Coronary artery (tissue), 2 donors: ENCODE measurements at regions not wholly inside any gene's neighbourhood (a gene's known extent, or its start where the extent isn't known, plus 50 kb on each side); places are given as distances from the start of the nearest gene placed in this dataset.

Experiments used
- DNase-seq: peaks from one replicate; pipeline ENCODE4 v3.0.0-alpha.2; 2017; ENCODE audit warnings: low spot score
- H3K27ac ChIP-seq, 2 donors: fragments of 200-600 bp; sonication (generic); one replicate each; pipeline ENCODE4 v1.5.1; 2016 to 2019
- H3K4me3 ChIP-seq: fragments of 200-600 bp; sonication (generic); 2 replicates; pipeline ENCODE4 v1.5.1; 2016; ENCODE audit warnings: mild to moderate bottlenecking, moderate library complexity
- TF ChIP-seq, protein P1 (sequence below): fragments of 200-600 bp; sonication (generic); IDR thresholded peaks from one replicate; pipeline ENCODE4 v1.5.1; 2019; ENCODE audit warnings: antibody characterized with exemption

DNA sequence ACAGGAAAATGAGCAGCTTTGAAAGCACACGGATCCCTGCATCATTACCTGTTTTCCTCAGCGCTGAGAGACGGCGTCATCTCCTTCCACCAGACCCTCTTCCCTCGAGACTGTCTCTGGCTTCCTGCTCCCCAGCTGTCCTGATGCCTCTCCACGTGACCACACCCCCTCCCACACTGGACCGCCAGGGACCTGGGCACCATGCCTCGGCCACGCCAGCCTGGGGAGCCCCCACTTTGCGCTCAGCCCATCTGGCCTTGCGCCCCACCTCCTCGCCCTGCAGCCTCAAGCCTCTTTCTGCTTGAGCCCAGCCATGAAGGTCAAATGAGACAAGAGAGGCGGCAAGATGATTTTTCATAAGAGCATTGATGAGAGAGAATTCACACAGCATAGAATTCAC is 66.0 kb upstream of the ACKR3 start:
- Histone ChIP-seq H3K4me3 (no peak overlapping the region), H3K27ac (no peak overlapping the region)
- TF ChIP-seq, protein P1, sequence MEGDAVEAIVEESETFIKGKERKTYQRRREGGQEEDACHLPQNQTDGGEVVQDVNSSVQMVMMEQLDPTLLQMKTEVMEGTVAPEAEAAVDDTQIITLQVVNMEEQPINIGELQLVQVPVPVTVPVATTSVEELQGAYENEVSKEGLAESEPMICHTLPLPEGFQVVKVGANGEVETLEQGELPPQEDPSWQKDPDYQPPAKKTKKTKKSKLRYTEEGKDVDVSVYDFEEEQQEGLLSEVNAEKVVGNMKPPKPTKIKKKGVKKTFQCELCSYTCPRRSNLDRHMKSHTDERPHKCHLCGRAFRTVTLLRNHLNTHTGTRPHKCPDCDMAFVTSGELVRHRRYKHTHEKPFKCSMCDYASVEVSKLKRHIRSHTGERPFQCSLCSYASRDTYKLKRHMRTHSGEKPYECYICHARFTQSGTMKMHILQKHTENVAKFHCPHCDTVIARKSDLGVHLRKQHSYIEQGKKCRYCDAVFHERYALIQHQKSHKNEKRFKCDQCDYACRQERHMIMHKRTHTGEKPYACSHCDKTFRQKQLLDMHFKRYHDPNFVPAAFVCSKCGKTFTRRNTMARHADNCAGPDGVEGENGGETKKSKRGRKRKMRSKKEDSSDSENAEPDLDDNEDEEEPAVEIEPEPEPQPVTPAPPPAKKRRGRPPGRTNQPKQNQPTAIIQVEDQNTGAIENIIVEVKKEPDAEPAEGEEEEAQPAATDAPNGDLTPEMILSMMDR: no peak
- no peak for DNase-seq

DNA sequence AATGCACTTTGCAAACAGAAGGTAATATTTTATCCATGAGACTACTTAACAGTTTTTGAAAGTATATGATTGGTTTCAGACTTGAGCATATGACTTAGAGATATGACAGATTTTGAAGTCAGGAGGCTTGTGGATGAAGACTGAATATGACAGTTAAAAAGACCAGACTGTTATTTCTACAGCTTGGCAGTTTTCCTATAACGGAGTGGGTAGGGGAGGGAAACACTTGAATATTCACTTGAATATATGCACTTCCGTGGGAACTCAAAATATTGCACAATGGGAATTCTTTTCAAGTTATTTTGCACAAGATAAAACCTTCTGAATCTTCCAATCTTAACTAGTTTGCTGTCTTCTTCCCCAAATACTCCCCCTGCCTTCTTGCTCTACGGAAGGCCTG is 64.6 kb upstream of the ACKR3 start:
- Histone ChIP-seq H3K27ac (no peak overlapping the region), H3K4me3 (no peak overlapping the region)
- TF ChIP-seq, protein P1: no peak
- no peak for DNase-seq

DNA sequence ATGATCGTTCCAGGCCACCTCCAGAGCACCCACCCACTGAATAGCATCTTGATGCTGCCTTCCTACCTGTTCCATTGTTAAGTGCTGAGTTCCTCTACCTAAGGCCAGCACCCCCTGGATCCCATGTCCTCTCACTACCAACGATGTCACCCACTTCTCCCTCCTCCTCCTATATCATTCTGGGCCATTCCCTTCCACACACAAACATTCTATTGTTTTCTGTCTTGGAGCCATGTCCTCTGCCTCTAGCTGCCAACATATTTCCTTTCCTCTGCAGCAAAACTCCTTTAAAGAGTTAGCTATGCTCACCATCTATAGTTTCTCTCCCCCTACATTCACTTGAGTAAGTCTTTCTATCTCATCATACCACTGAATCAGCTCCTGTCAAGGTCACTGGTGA is 64.0 kb upstream of the ACKR3 start:
- DNase-seq: no peak
- no peak overlapping the region for H3K4me3 ChIP-seq
- TF ChIP-seq, protein P1: no peak
- H3K27ac ChIP-seq: no peak overlapping the region

DNA sequence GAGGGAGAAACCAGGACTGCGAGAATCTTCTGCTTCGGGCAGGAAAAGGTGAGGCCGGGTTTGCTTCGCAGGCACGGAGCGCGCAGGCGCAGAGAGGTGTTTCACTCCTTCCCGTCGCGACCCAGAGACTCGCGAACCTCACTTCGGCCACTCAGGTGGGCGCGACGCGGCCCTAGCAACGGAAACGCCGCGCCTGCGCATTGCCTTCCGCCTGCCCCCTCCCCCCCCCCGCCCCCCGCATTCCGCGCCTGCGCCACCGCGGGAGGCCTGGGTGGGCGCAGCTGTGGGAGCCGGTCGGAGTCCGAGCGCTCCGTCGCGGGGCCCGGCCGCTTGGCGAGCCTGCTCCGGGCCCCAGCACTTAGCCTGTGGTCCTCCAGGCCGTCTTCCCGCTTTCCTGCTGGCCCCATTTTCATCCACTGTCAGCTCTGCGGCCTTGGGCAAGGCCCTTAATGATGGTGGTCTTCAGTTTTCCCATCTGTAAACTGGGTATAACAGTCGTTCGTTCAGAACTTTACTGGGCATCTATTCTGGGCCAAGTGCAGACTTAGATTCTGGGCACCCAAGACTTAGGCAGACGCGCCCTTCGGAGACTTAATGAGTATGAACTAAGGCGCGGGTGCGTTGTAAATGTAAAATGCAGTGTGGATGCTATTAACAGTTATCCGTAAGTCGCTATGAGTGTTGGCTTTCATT is 62.1 kb upstream of the ACKR3 start:
- Histone ChIP-seq H3K4me3 (peak overlapping the region; percentile 66), H3K27ac (no peak overlapping the region)
- TF ChIP-seq, protein P1: no peak
- no peak for DNase-seq

DNA sequence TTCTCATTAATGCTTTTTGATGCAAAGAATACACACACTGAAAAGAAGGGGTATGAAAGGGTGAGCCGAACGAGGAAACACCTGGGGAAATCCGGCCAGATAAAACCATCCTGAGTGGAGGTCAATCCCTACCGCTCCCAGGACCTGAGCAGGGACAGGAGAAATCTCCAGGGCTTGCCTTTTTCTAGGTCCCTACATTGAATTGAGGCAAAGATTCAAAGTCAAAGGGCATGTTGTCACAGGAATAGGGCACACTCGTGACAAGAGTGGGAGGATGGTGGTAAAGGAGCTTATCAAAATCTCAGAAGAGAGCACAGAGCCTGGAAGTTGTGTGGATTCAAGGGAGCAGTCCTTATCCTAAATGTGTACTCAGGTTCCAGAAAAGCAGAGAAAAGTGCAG is 61.2 kb upstream of the ACKR3 start:
- H3K27ac ChIP-seq: no peak overlapping the region
- no peak overlapping the region for H3K4me3 ChIP-seq
- DNase-seq: no peak
- TF ChIP-seq, protein P1: no peak

DNA sequence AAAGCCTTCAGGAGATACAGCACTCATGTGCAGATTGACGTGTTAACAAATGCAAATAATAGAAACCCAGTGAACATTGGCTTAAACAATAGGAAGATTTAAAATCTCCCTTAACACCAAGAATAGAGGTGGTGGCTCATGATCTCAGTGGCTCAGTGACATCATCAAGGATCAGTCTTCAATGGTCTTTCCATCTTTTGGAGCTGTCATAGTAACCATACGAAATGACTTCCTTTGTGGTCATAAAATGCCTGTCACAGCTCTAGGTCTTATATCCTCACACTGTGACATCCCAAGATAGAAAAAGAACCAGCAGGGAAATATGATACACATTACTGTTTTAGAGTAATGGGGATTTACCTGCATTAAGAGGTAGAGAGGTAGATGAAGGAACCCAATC is 59.6 kb upstream of the ACKR3 start:
- DNase-seq: no peak
- no peak overlapping the region for H3K27ac ChIP-seq
- no peak overlapping the region for H3K4me3 ChIP-seq
- TF ChIP-seq, protein P1: no peak

DNA sequence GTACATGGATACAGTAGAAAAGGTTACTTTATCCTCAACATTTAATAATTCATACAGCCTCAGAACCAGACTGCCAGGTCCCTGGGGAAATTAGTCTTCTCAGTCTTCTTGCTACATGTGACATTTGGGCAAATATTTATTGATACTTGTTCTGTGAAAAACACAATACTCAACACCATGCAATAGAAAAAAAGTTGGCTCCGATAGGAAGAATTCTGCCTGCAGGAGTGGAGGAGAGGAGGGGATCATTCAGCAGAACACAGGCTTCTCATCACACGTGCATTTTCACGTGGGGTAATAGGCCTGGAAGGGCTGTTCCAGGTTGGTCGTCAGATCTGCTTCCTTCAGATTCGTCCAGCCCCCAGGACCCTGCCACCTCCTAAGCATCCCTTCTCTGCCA is 58.4 kb upstream of the ACKR3 start:
- no peak for DNase-seq
- TF ChIP-seq, protein P1: no peak

More for the DNA sequence above, 58.4 kb upstream of the ACKR3 start:
- no peak overlapping the region for H3K4me3 ChIP-seq
- no peak overlapping the region for H3K27ac ChIP-seq
